Karpas-422 (cell line): ENCODE measurements at regions not wholly inside any gene's neighbourhood (a gene's known extent, or its start where the extent isn't known, plus 50 kb on each side); places are given as distances from the start of the nearest gene placed in this dataset.
"Not testable (repeated sequence)": the region's sequence is repeated elsewhere in the genome, so short reads cannot be mapped to it uniquely, and the experiment has no call there.

Experiments
- DNase-seq: peaks from one replicate; pipeline ENCODE4 v3.0.0-alpha.2; 2015
- H2AFZ ChIP-seq: fragments of 200-600 bp; sonication (generic); 2 replicates; pipeline ENCODE4 v1.6.1; 2014; ENCODE audit warnings: antibody characterized with exemption, low read length, mixed read lengths
- H3K27ac ChIP-seq: fragments of 200-600 bp; sonication (generic); 2 replicates; pipeline ENCODE4 v1.5.1; 2014; ENCODE audit warnings: mild to moderate bottlenecking, low read length, moderate library complexity
- H3K27me3 ChIP-seq: fragments of 200-600 bp; sonication (generic); 2 replicates; pipeline ENCODE4 v1.6.1; 2014; ENCODE audit warnings: low read length, mixed read lengths
- H3K36me3 ChIP-seq: fragments of 200-600 bp; sonication (generic); 2 replicates; pipeline ENCODE4 v1.6.1; 2014; ENCODE audit warnings: low read length, mixed read lengths; ENCODE audit not compliant: insufficient read depth
- H3K4me1 ChIP-seq: fragments of 200-600 bp; sonication (generic); 2 replicates; pipeline ENCODE4 v1.6.1; 2014; ENCODE audit warnings: mild to moderate bottlenecking, low read length, mixed read lengths
- H3K4me2 ChIP-seq: fragments of 200-600 bp; sonication (generic); 2 replicates; pipeline ENCODE4 v1.6.1; 2014; ENCODE audit warnings: low read length, low read depth, mild to moderate bottlenecking; ENCODE audit not compliant: poor library complexity, severe bottlenecking
- H3K4me3 ChIP-seq: fragments of 200-600 bp; sonication (generic); 2 replicates; pipeline ENCODE4 v1.5.1; 2014; ENCODE audit warnings: mild to moderate bottlenecking, antibody characterized with exemption, low read length, mixed read lengths
- H3K79me2 ChIP-seq: fragments of 200-600 bp; sonication (generic); 2 replicates; pipeline ENCODE4 v1.6.1; 2014; ENCODE audit warnings: mild to moderate bottlenecking, low read length, mixed read lengths
- H3K9ac ChIP-seq: fragments of 200-600 bp; sonication (generic); 2 replicates; pipeline ENCODE4 v1.6.0; 2014; ENCODE audit warnings: low read length
- H3K9me2 ChIP-seq: fragments of 200-600 bp; sonication (generic), shearing (Covaris generic); replicated peaks from 2 replicates; pipeline ENCODE4 v1.6.0; 2014; ENCODE audit warnings: mild to moderate bottlenecking, low read length, moderate library complexity; ENCODE audit not compliant: insufficient read depth
- H3K9me3 ChIP-seq: fragments of 300-700, 200-600 bp; sonication (generic); 2 replicates; pipeline ENCODE4 v1.6.1; 2014; ENCODE audit warnings: low read length, mixed read lengths
- H4K20me1 ChIP-seq: fragments of 200-600 bp; sonication (generic); 2 replicates; pipeline ENCODE4 v1.6.1; 2014; ENCODE audit warnings: mild to moderate bottlenecking, antibody characterized with exemption, low read length, low read depth; ENCODE audit not compliant: insufficient read depth

DNA sequence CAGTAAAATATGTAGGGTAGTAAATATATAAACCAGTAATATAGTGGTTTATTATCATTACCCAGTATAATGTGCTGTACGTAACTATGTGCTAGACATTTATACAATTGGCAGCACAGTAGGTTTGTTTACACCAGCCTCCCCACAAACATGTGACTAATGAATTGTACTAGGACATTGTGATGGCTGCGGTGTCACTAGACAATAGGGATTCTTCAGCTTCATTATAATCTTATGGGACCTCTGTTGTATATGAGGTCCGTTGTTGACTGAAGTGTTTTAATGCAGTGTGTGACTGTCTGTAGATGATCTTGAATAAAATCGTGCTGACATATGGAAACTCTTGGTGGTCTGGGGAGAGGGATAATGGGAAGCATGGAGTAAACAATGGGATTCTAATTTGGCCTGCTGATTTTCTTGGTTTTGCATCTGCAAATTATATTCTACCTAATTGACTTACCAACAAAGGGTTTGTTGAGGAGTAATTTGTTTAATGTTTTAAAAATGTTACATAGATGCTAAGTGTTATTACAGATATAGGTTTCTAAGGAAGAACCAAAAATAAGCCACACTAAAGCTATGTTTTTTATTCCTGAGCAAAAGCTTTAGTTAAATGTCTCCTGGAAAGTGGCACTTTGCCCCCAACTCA is 496.5 kb upstream of the TBL1XR1 start:
- Histone ChIP-seq H4K20me1 (no peaks in the 10 kb centered on the region), H3K9ac (no peak overlapping the region)
- DNase-seq, result no peak

DNA sequence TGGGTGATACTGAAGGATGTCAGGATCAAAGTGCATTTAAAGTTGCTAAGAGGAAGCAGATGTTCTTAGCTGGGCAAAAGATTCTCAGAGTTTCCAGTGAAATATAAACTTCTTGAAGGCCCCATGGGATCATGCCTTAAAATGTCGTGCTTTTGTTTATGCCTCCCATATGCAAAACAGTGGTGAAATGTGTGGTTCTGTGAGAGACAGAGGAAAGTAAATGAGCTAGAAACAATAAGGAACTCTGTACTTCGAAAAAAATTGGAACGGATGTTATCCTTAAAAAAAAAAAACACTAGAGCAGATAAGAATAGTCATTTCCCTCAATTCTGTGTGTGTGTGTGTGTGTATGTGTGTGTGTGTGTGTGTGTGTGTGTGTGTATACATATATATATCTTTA is 497.0 kb upstream of the TBL1XR1 start:
- DNase-seq, result no peak
- H3K4me3 ChIP-seq, result no peak overlapping the region
- H3K36me3 ChIP-seq, result no peaks in the 10 kb centered on the region
- no peak overlapping the region for H3K9ac ChIP-seq
- no peaks in the 10 kb centered on the region for H4K20me1 ChIP-seq
- no peak overlapping the region for H3K4me2 ChIP-seq
- no peak overlapping the region for H3K27ac ChIP-seq
- no peaks in the 10 kb centered on the region for H3K9me2 ChIP-seq
- no peaks in the 10 kb centered on the region for H3K79me2 ChIP-seq
- no peaks in the 10 kb centered on the region for H3K27me3 ChIP-seq
- no peaks in the 10 kb centered on the region for H3K9me3 ChIP-seq
- no peak overlapping the region for H2AFZ ChIP-seq
- H3K4me1 ChIP-seq, result no peaks in the 10 kb centered on the region

More for the DNA sequence above, 496.5 kb upstream of the TBL1XR1 start:
- H3K4me3 ChIP-seq, result no peak overlapping the region
- no peaks in the 10 kb centered on the region for H3K9me3 ChIP-seq
- no peaks in the 10 kb centered on the region for H3K27me3 ChIP-seq
- H3K36me3 ChIP-seq, result no peaks in the 10 kb centered on the region
- no peaks in the 10 kb centered on the region for H3K79me2 ChIP-seq
- H3K4me2 ChIP-seq, result no peak overlapping the region
- H3K9me2 ChIP-seq, result no peaks in the 10 kb centered on the region
- no peaks in the 10 kb centered on the region for H3K4me1 ChIP-seq
- H2AFZ ChIP-seq, result no peak overlapping the region
- no peak overlapping the region for H3K27ac ChIP-seq

DNA sequence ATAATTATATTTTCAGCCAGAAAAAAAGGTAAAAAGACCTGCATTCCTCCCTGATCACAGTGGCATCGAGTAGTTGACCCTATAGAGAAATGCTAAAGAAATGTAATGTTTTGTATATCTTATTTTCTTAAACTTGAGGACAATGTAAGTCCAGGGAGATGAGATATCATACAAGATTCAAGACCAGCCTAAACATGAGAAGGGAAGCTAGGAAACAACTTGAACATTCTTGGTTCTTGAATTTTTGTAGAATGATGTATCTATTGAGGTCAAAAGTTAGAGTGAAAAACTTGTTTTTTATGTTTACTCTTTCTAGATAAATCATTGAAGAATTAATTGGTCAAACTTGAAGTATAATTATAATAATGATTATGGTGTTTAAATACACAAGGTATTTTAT is 497.7 kb upstream of the TBL1XR1 start:
- Histone ChIP-seq H3K79me2 (no peaks in the 10 kb centered on the region), H3K4me1 (no peaks in the 10 kb centered on the region), H3K9me3 (no peaks in the 10 kb centered on the region), H3K9me2 (no peaks in the 10 kb centered on the region), H3K4me2 (no peak overlapping the region), H3K4me3 (no peak overlapping the region), H3K9ac (no peak overlapping the region), H3K27ac (no peak overlapping the region), H3K27me3 (no peaks in the 10 kb centered on the region), H4K20me1 (no peaks in the 10 kb centered on the region), H2AFZ (no peak overlapping the region), H3K36me3 (no peaks in the 10 kb centered on the region)
- DNase-seq, result no peak

DNA sequence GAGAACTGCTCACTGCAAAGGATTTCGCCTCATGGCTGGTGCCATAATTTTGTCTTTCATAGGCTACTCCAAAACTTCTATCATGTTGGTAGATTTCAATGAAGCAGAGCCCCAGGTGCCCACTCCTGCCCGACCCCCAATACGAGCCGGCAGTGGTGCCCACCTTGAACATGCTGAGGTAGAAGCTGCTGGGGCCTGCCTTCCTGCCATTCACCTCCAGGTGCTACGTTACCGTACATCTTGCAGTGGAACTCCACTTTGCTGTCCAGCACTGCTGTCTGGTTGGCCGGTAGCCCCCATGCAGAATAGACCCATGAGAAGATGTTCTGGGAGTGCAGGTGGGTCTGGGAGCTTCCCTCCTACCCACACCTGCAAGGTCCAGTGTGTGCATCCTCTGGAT is 502.8 kb upstream of the TBL1XR1 start:
- no peak overlapping the region for H3K4me3 ChIP-seq
- no peaks in the 10 kb centered on the region for H3K9me3 ChIP-seq
- H3K27ac ChIP-seq, result no peak overlapping the region
- H3K27me3 ChIP-seq, result no peaks in the 10 kb centered on the region
- H4K20me1 ChIP-seq, result no peaks in the 10 kb centered on the region
- H3K4me1 ChIP-seq, result no peaks in the 10 kb centered on the region
- no peaks in the 10 kb centered on the region for H3K9me2 ChIP-seq
- no peak for DNase-seq
- no peaks in the 10 kb centered on the region for H3K79me2 ChIP-seq
- no peak overlapping the region for H3K4me2 ChIP-seq
- no peak overlapping the region for H2AFZ ChIP-seq
- H3K36me3 ChIP-seq, result no peaks in the 10 kb centered on the region
- no peak overlapping the region for H3K9ac ChIP-seq

DNA sequence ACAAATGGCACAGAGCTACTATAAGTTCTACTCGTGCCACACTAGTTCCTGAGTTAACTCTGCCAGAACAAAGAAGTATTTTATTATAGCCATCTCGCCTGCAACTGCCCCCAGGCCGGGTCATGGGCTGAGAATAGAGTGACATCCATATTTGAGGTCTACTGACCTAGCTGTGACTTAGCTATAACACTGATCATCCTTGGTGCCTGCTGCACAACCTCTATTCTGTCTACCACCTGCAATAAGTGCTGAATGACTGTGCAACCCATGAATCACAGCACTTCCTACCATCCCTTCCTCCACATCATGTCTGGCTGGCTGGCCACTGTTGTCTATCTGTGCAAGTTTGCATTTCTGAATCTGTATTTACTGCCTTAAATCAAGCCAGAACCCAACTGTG is 506.5 kb upstream of the TBL1XR1 start:
- no peaks in the 10 kb centered on the region for H3K36me3 ChIP-seq
- H2AFZ ChIP-seq, result no peak overlapping the region
- H3K9me3 ChIP-seq, result no peaks in the 10 kb centered on the region
- no peak for DNase-seq
- no peak overlapping the region for H3K27ac ChIP-seq
- no peaks in the 10 kb centered on the region for H4K20me1 ChIP-seq
- no peaks in the 10 kb centered on the region for H3K9me2 ChIP-seq
- no peaks in the 10 kb centered on the region for H3K27me3 ChIP-seq
- H3K4me2 ChIP-seq, result no peak overlapping the region
- H3K4me1 ChIP-seq, result no peaks in the 10 kb centered on the region
- no peak overlapping the region for H3K4me3 ChIP-seq
- H3K79me2 ChIP-seq, result no peaks in the 10 kb centered on the region
- H3K9ac ChIP-seq, result no peak overlapping the region

DNA sequence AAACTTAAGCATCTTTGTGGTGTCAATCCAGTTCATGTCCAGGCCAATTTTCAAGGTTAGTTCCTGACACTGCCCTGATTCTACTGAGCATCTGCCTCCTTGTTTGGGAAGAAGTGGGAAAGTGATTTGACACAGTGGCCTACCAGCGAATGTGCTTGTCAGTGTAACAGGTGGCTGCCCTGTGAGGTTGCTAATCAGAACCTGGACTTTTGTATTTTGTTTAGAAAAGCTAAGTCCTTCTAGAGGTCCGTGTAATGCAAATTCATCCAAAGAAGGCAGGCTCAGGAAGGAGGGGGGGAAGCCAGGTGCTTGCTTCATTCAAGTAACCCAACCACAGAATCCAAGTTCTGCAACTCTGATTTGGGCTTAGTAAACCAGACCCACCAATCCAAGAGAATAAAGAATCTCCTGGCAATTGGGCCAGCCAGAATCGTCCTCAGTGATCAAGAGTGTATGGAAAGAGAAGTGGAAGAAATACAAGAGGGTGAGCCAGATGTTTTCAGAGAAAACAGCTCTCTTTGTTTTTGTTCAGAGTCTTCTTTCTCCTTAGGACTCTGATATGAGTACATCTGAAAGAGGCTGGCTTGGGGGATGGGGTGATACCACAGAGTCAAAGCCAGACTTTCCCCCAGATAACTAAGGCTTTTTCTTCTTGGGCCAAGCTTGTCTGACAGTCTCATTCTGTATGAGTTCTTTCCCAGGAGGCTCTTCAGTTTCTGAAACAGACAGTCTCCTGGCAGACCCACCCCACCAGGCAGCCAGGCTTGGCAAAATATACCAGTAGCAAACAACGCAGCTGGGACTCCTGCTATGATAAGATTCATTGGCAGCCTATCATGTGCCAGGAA is 508.9 kb upstream of the TBL1XR1 start:
- Histone ChIP-seq H3K79me2 (no peaks in the 10 kb centered on the region), H3K36me3 (no peaks in the 10 kb centered on the region), H3K4me1 (no peaks in the 10 kb centered on the region), H4K20me1 (no peaks in the 10 kb centered on the region), H3K27ac (no peak overlapping the region), H3K27me3 (no peaks in the 10 kb centered on the region), H3K9ac (no peak overlapping the region), H3K9me2 (no peaks in the 10 kb centered on the region), H3K9me3 (no peaks in the 10 kb centered on the region), H3K4me3 (no peak overlapping the region), H3K4me2 (no peak overlapping the region), H2AFZ (no peak overlapping the region)
- no peak for DNase-seq

DNA sequence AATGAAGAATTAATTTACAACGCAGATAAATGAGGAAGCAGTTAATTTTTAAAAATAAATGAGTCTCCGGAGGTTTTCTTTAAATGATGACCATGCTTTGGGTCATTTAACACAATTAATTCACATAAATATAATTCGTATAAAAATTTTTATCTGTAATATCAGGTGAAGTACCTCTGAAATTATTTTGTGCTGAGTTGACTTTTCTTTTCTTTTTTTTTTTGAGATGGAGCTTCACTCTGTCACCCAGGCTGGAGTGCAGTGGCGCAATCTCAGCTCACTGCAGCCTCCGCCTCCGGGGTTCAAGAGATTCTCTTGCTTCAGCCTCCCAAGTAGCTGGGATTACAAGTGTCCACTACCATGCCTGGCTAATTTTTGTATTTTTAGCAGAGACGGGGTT is 512.2 kb upstream of the TBL1XR1 start:
- not testable (repeated sequence) for H3K27ac ChIP-seq, DNase-seq

DNA sequence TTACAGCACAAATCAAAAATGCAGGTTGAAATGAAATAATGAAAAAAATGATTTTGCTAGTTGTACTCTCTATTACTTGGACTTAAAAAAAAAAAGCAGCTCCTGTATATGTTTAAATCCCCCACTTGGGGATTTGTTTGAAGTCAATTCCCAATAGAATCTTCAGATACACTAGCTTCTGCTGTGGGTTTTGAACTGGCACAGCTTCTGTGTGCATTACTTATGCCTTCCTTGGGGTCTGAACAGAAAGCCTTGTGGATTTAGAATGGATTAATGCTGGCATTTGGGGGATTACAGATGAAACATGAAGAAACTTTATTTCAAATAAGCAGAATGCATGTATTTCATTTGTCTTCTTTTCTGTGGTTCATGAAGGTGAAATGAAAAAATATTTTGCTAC is 513.2 kb upstream of the TBL1XR1 start:
- Histone ChIP-seq H3K79me2 (no peaks in the 10 kb centered on the region), H2AFZ (no peak overlapping the region), H3K27ac (no peak overlapping the region), H3K4me2 (no peak overlapping the region), H3K9me2 (no peaks in the 10 kb centered on the region), H3K9me3 (no peaks in the 10 kb centered on the region), H3K27me3 (no peaks in the 10 kb centered on the region), H3K4me1 (no peaks in the 10 kb centered on the region), H4K20me1 (no peaks in the 10 kb centered on the region), H3K4me3 (no peak overlapping the region), H3K36me3 (no peaks in the 10 kb centered on the region), H3K9ac (no peak overlapping the region)
- no peak for DNase-seq

More for the DNA sequence above, 512.2 kb upstream of the TBL1XR1 start:
- not testable (repeated sequence) for H3K4me2 ChIP-seq, H2AFZ ChIP-seq, H3K79me2 ChIP-seq, H3K4me1 ChIP-seq, H4K20me1 ChIP-seq, H3K9me2 ChIP-seq, H3K9ac ChIP-seq, H3K27me3 ChIP-seq, H3K9me3 ChIP-seq, H3K4me3 ChIP-seq, H3K36me3 ChIP-seq
